NOMO-1 treated with DMSO at 0.1 percent for 48 hours (cell line): ENCODE measurements at regions not wholly inside any gene's neighbourhood (a gene's known extent, or its start where the extent isn't known, plus 50 kb on each side); places are given as distances from the start of the nearest gene placed in this dataset.
"Not testable (repeated sequence)": the region's sequence is repeated elsewhere in the genome, so short reads cannot be mapped to it uniquely, and the experiment has no call there.

Experiments used
- DNase-seq: peaks from one replicate; lab custom pipeline; 2025; ENCODE audit not compliant: unreplicated experiment; lab: John Stamatoyannopoulos, UW

DNA sequence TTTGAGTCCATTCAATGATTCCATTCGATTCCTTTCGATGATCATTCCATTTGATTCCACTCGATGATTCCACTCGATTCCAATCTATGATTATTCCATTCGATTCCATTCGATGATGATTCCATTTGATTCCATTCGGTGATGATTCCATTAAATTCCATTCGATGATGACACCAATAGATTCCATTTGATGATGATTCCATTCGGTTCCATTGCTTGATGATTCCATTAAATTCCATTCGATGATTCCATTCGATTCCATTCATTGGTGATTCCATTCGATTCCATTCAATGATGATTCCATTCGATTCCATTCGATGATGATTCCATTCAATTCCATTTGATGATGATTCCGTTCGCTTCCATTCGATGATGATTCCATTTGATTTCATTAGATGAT, 1104.1 kb downstream of the RPIA start:
- DNase-seq = not testable (repeated sequence)

DNA sequence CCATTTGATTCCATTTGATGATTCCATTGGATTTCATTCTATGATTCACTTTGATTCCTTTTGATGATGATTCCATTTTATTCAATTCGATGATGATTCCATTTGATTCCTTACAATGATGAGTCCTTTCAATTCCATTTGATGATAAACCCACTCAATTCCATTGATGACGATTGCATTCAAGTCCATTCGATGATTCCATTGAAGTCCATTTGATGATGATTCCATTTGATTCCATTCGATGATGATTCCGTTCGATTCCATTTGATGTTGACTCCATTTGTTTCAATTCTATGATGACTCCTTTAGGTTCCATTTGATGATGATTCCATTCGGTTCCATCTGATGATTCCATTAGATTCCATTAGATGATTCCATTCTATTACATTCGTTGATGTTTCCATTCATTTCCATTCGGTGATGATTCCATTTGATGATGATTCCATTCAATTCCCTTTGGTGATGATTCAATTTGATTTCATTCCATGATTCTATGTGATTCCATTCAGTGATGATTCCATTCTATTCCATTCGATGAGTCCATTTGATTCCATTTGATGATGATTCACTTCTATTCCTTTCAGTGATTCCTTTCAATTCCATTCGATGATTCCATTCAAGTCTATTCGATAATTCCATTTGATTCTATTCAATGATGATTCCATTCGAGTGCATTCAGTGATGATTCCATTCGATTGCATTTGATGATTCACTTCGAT, 1106.0 kb downstream of the RPIA start:
- no peak for DNase-seq

DNA sequence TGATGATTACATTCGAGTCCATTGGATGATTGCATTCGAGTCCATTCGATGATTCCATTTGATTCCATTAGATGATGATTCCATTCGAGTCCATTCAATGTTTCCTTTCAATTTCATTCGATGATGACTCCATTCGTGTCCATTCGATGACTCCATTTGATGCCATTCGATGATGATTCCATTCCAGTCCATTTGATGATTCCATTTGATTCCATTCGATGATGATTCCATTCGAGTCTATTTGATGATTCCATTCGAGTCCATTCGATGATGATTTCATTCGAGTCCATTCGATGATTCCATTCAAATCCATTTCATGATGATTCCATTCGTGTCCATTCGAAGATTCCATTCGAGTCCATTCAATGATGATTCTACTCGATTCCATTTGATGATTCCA, 1109.7 kb downstream of the RPIA start:
- not testable (repeated sequence) for DNase-seq

DNA sequence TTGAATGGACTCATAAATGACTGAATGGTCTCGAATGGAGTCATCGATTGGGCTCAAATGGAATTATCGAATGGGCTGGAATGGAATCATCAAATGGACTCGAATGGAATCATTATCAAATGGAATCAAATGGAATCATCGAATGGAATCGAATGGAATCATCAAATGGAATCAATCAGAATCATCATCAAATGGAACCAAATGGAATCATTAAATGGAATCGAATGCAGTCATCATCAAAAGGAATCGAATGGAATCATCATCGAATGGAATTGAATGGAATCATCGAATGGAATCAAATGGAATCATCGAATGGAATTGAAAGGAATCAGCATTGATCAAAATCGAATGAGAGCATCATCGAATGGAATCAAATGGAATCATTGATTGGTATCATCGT, 1114.9 kb downstream of the RPIA start:
- not testable (repeated sequence) for DNase-seq

DNA sequence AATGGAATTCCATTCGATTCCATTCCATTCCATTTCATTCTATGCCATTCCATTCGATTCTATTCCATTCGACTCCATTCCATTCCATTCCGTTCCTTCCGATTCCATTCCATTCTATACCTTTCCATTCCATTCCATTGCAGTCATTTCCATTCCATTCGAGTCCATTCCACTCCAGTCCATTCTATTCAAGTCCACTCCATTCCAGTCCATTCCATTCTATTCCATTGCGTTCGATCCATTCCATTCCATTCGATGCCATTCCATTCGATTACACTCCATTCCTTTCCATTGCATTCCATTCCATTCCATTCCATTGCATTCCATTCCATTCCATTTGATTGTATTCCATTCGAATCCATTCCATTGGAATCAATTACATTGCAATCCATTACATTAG, 1119.8 kb downstream of the RPIA start:
- DNase-seq = no peak

DNA sequence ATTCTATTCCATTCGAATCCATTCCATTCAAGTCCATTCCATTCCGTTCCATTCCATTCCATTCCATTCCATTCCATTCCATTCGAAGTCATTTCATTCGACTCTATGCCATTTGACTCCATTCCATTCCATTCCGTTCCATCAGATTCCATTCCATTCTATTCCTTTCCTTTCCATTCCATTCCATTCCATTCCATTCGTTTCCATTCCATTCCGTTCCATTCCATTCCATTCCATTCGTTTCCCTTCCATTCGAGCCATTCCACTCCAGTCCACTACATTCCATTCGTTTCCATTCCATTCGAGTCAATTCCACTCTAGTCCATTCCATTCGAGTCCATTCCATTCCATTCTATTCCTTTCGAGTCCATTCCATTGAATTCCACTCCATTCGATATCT, 1120.4 kb downstream of the RPIA start:
- DNase-seq = not testable (repeated sequence)

DNA sequence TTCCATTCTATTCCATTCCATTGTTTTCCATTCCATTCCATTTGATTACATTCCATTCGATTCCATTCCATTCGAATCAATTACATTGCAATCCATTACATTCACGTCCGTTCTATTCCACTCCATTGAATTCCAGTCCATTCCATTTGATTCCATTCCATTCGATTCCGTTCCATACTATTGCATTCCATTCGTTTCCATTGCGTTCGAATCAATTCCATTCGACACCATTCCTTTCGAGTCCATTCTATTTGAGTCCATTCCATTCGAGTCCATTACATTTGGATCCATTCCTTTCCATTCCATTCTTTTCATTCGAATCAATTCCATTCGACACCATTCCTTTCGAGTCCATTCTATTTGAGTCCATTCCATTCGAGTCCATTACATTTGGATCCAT, 1122.9 kb downstream of the RPIA start:
- DNase-seq = not testable (repeated sequence)

DNA sequence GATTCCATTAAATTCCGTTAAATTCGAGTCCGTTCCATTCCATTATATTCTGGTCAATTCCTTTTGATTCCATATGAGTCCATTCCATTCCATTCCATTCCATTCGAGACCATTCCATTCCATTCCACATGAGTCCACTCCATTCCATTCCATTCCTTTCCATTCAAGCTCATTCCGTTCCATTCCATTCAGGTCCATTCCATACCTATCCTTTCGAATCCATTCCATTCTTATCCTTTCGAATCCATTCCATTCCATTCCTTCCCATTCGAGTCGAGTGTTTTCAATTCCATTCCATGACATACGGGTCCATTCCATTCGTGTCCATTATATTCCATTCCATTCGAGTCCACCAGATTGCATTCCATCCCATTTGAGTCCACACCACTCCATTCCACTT, 1127.4 kb downstream of the RPIA start:
- no peak for DNase-seq

DNA sequence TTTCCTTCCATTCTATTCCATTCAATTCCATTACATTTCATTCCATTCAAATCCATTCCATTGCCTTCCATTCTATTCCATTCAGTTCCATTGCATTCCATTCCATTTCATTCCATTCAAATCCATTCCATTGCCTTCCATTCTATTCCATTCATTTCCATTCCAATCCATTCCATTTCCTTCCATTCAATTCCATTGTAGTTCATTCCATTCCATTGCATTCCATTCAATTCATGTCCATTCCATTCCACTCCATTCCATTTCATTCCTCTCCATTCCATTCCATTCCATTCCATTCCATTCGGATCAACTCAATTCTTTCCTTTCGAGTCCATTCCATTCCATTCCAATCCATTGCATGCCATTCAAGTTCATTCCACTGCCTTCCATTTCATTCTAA, 1128.3 kb downstream of the RPIA start:
- DNase-seq = no peak

DNA sequence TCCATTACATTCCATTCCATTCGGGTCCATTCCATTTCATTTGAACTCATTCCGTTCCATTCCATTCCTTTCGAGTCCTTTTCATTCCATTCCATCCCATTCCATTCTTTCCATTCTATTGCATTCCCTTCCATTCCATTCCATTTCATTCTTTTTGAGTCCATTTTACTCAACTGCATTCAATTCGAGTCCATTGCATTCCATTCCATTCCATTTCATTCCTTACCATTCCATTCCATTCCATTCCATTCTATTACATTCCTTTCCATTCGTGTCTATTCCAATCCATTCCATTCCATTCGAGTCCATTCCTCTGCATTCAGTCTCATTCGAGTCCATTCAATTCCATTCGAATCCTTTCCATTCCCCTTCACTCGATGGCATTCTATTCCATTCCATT, 1128.8 kb downstream of the RPIA start:
- DNase-seq = no peak

DNA sequence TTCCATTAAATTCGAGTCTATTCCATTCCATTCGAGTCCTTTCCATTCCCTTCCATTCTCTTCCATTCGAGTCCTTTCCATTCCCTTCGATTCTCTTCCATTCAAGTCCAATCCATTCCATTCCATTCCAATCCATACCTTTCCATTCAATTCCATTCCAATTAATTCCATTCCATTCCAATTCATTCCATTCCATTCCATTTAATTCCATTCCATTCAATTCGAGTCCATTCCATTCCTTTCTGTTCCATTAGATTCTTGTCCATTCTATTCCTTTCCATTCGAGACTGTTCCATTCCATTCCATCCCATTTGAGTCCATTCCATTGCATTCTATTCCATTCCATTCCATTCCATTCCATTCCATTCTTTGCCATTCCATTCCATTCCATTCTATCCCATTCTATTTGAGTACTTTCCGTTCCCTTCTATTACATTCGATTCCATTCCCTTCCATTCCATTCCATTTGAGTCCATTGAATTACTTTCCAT, 1130.0 kb downstream of the RPIA start:
- DNase-seq = no peak

DNA sequence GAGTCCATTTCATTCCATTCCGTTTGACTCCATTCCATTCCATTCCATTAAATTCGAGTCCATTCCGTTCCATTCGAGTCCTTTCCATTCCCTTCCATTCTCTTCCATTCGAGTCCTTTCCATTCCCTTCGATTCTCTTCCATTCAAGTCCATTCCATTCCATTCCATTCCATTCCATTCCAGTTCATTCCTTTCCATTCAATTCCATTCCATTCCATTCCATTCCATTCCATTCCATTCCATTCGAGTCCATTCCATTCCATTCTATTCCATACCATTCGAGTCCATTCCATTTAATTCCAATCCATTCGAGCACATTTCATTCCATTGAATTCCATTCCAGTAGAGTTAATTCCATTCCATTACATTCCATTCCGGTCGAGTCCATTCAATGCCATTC, 1130.9 kb downstream of the RPIA start:
- not testable (repeated sequence) for DNase-seq

DNA sequence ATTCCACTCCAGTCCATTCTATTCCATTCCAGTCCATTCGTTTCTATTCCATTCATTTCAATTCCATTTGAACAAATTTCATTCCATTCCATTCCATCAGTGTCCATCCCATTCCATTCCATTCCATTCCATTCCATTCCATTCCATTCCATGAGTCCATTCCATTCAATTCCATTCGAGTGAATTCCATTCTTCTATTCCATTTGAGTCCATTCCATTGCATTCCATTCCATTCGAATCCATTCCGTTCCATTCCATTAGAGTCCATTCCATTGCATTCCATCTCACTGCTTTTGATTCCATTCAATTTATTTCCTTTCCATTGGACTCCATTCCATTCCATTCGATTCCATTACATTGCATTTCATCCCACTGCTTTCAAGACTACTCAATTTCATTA, 1132.1 kb downstream of the RPIA start:
- no peak for DNase-seq

DNA sequence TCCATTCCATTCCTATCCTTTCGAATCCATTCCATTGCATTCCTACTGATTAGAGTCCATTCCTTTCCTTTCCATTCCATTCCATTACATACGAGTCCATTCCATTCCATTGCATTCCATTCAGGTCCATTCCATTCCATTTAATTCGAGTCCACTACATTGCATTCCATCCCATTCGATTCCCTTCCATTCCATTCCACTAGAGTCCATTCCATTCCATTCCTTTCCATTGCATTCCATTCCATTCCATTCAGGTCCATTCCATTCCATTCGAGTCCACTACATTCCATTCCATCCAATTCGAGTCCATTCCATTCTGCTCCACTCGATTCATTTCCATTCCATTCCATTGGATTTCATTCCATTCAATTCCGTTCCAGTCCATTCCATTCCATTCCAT, 1133.6 kb downstream of the RPIA start:
- no peak for DNase-seq

DNA sequence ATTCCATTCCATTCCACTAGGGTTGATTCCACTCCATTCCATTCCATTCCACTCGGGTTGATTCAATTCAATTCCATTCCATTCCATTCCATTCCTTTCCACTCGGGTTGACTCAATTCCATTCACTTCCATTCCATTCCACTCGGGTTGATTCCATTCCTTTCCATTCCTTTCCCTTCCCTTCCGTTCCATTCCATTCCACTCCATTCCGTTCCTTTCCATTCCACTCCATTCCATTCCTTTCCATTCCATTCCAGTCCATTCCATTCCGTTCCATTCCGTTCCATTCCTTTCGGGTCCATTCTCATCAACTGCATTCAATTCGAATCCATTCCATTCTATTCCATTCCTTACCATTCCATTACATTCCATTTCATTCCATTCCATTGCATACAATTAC, 1135.3 kb downstream of the RPIA start:
- not testable (repeated sequence) for DNase-seq

DNA sequence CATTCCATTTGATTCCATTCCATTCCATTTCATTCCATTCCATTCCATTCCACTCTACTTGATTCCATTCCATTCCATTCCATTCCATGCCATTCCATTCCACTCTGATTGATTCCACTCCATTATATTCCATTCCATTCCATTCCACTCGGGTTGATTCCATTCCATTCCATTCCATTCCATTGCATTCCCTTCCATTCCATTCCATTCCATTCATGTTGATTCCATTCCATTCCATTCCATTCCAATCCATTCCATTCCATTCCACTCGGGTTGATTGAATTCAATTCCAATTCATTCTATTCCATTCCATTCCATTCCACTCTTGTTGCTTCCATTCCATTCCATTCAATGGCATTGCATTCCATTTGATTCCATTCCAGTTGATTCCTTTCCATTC, 1136.4 kb downstream of the RPIA start:
- DNase-seq = not testable (repeated sequence)

DNA sequence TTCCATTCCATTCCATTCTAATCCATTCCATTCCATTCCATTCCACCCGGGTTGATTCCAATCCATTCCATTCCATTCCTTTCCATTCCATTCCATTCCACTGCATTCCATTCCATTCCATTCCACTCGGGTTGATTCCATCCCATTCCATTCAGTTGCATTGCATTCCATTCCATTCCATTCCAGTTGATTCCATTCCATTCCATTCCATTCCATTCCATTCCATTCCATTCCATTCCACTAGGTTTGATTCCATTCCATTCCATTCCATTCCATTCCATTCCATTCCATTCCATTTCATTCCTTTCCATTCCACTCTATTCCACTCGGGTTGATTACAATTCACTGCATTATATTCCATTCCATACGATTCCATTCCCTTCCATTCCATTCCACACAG, 1136.9 kb downstream of the RPIA start:
- DNase-seq = not testable (repeated sequence)

DNA sequence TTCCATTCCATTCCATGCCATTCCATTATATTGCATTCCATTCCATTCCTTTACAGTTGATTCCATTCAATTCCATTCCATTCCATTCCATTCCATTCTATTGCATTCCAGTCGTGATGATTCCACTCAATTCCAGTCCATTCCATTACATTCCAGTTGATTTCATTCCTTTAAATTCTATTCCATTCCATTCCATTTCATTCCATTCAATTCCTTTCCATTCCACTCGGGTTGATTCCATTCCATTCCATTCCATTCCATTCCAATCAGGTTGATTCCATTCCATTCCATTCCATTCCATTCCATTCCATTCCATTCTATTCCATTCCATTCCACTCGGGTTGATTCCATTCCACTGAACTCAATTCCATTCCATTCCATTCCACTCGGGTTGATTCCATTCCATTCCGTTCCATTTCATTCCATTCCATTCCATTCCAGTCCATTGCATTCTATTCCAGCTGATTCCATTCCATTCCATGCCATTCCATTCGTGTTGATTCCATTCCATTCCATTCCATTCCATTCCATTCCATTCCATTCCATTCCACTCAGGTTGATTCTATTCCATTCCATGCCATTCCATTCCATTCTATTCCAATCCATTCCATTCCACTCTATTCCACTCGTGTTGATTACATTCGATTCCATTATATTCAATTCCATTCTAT, 1137.6 kb downstream of the RPIA start:
- not testable (repeated sequence) for DNase-seq

DNA sequence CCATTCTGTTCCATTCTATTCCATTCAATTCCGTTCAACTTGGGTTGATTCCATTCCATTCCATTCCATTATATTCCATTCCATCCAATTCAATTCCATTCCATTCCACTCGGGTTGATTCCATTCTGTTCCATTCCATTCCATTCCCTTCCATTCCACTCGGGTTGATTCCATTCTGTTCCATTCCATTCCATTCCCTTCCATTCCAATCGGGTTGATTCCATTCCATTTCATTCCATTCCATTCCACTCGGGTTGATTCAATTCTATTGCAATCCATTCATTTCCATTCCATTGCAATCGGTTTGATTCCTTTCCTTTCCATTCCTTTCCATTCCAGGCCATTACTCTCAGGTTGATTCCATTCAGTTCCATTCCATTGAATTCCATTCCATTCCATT, 1138.4 kb downstream of the RPIA start:
- no peak for DNase-seq

DNA sequence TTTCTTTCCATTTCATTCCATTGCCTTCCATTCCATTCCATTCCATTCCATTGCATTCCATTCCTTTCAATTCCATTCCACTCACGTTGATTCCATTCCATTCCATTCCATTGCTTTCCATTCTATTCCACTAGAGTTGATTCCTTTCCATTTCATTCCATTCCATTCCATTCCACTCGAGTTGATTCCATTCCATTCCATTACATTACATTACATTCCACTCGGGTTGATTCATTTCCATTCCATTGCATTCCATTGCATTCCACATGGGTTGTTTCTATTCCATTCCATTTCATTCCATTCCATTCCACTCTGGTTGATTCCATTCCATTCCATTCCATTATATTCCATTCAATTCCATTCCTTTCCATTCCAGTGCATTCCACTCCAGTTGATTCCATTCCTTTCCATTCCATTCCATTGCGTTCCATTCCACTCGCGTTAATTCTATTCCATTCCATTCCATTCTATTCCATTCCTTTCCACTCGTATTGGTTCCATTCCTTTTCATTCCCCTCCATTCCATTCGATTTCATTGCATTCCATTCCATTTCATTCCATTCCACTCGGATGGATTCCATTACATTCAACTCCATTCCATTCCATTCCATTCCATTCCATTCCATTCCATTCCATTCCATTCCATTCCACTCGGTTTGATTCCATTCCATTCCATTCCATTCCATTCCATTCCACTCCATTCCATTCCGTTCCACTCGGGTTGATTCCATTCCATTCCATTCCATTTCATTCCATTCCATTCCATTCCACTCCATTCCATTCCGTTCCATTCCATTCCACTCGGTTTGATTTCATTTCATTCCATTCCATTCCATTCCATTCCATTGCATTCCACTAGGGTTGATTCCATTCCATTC, 1139.1 kb downstream of the RPIA start:
- not testable (repeated sequence) for DNase-seq

DNA sequence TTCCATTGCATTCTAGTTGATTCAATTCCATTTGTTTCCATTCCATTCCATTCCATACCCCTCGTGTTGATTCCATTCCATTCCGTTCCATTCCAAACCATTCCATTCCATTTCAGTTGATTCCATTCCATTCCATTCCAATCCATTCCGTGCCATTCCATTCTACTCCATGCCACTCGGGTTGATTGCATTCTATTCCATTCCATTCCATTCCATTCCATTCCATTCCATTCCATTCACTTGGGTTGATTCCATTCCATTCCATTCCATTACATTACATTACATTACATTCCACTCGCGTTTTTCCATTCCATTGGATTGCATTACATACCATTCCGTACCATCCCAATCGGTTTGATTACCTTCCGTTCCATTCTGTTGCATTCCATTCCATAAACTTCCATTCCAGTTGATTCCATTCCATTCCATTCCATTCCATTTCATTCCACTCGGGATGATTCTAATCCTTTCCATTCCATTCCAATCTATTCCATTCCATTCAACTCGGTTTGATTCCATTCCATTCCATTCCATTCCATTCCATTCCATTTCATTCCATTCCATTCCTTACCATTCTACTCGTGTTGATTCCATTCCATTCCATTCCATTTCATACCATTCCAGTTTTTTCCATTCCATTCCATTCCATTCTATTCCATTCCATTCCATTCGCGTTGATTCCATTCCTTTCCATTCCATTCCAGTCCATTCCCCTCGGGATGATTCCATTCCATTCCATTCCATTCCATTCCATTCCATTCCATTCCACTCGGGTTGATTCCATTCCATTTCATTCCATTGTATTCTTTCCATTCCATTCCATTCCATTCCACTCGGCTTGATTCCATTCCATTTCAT, 1140.4 kb downstream of the RPIA start:
- DNase-seq = no peak
